Glomerular visceral epithelial cell (primary cell): ENCODE measurements at regions not wholly inside any gene's neighbourhood (a gene's known extent, or its start where the extent isn't known, plus 50 kb on each side); places are given as distances from the start of the nearest gene placed in this dataset.
"Not testable (repeated sequence)": the region's sequence is repeated elsewhere in the genome, so short reads cannot be mapped to it uniquely, and the experiment has no call there.

Source experiments
- DNase-seq: peaks from one replicate; pipeline ENCODE4 v3.0.0-alpha.2; 2016; ENCODE audit errors: extremely low spot score

- DNase-seq: peak; percentile 56
Measured at GRCh38 chr21:41611966-41612606, 104.1 kb upstream of the TMPRSS2 start.

- DNase-seq: no peak
Measured at GRCh38 chr21:41611441-41611840, 103.5 kb upstream of the TMPRSS2 start.

- DNase-seq: not testable (repeated sequence)
Measured at GRCh38 chr21:41610840-41611115, 102.8 kb upstream of the TMPRSS2 start.

- DNase-seq: peak; percentile 51
Measured at GRCh38 chr21:41610042-41610839, 102.3 kb upstream of the TMPRSS2 start.

GRCh38 chr21:41606706-41607105 is 98.7 kb upstream of the TMPRSS2 start:
- no peak for DNase-seq

GRCh38 chr21:41605934-41606285 is 98.0 kb upstream of the TMPRSS2 start:
- DNase-seq: no peak

- DNase-seq: no peak
Measured at GRCh38 chr21:41605178-41605933, 97.4 kb upstream of the TMPRSS2 start.

GRCh38 chr21:41604583-41605041 is 96.7 kb upstream of the TMPRSS2 start:
- DNase-seq: no peak

- DNase-seq: no peak
Measured at GRCh38 chr21:41603476-41603875, 95.5 kb upstream of the TMPRSS2 start.

- no peak for DNase-seq
Measured at GRCh38 chr21:41602531-41602930, 94.6 kb upstream of the TMPRSS2 start.

- peak; percentile 78 for DNase-seq
Measured at GRCh38 chr21:41601573-41602368, 93.8 kb upstream of the TMPRSS2 start.

- no peak for DNase-seq
Measured at GRCh38 chr21:41600961-41601572, 93.1 kb upstream of the TMPRSS2 start.

- DNase-seq: no peak
Measured at GRCh38 chr21:41600556-41600955, 92.6 kb upstream of the TMPRSS2 start.

- no peak for DNase-seq
Measured at GRCh38 chr21:41600116-41600515, 92.2 kb upstream of the TMPRSS2 start.

GRCh38 chr21:41598561-41599431 is 90.8 kb upstream of the TMPRSS2 start:
- peak; percentile 24 for DNase-seq

GRCh38 chr21:41597811-41598231 is 89.9 kb upstream of the TMPRSS2 start:
- no peak for DNase-seq

GRCh38 chr21:41597227-41597626 is 89.3 kb upstream of the TMPRSS2 start:
- no peak for DNase-seq

- no peak for DNase-seq
Measured at GRCh38 chr21:41596241-41596925, 88.4 kb upstream of the TMPRSS2 start.

GRCh38 chr21:41594268-41594667 is 86.3 kb upstream of the TMPRSS2 start:
- no peak for DNase-seq

GRCh38 chr21:41593760-41594138 is 85.8 kb upstream of the TMPRSS2 start:
- no peak for DNase-seq
